ENCODE measurements at regions not wholly inside any gene's neighbourhood (a gene's known extent, or its start where the extent isn't known, plus 50 kb on each side); places are given as distances from the start of the nearest gene placed in this dataset.

DNA sequence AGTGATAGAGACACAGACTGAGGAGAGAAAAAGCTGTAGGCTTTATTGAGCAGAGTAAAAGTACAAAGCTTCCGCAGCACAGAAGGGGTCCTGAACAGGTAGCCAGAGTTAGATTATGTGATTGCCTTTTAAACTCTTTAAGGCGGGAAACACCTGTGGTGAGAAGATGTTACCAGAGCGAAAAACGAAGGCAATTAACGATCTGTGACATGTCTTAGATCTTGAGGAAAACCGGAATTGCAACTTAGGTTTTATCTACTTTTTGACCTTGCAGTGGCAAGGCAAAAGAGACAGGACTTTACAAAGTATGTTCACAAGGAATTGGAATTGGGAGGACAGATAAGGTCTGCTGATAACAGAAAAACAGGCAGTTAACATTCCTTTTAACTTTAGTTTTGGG is 493.6 kb upstream of the FAT3 start:
- Histone ChIP-seq H3K36me3 (no peaks in the 10 kb centered on the region), H3K9me3 (no peaks in the 10 kb centered on the region), H3K27me3 (no peaks in the 10 kb centered on the region), H3K4me3 (no peak overlapping the region), H3K4me1 (no peaks in the 10 kb centered on the region), H3K27ac (no peak overlapping the region)
- no peak for DNase-seq
- TF ChIP-seq, protein P1, sequence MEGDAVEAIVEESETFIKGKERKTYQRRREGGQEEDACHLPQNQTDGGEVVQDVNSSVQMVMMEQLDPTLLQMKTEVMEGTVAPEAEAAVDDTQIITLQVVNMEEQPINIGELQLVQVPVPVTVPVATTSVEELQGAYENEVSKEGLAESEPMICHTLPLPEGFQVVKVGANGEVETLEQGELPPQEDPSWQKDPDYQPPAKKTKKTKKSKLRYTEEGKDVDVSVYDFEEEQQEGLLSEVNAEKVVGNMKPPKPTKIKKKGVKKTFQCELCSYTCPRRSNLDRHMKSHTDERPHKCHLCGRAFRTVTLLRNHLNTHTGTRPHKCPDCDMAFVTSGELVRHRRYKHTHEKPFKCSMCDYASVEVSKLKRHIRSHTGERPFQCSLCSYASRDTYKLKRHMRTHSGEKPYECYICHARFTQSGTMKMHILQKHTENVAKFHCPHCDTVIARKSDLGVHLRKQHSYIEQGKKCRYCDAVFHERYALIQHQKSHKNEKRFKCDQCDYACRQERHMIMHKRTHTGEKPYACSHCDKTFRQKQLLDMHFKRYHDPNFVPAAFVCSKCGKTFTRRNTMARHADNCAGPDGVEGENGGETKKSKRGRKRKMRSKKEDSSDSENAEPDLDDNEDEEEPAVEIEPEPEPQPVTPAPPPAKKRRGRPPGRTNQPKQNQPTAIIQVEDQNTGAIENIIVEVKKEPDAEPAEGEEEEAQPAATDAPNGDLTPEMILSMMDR (IDR thresholded peaks at IDR 0.05): no peak
- TF ChIP-seq POLR2A (IDR thresholded peaks at IDR 0.05): no peak
- intact Hi-C loops (cut with DNase I; ENCODE audit: low total_unique reads): no loop called here

DNA sequence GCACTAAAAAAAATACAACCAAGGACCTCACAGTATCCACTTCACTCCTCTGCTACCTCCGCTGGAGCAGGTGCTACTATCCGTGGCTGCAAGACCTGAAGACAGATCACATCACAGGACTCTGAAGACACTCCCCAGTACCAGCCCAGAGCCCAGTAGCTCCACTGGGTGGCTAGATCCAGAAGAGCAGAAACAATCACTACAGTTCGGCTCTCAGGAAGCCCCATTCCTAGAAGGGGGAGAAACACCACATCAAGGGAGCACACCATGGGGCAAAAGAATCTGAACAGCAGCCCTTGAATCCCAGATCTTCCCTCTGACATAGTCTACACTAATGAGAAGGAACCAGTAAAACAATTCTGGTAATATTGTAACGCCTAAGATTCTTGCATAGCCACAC is 494.0 kb upstream of the FAT3 start:
- no peaks in the 10 kb centered on the region for H3K4me1 ChIP-seq
- TF ChIP-seq POLR2A (IDR thresholded peaks at IDR 0.05): no peak
- TF ChIP-seq, protein P1 (IDR thresholded peaks at IDR 0.05): no peak
- no peaks in the 10 kb centered on the region for H3K9me3 ChIP-seq
- no peak overlapping the region for H3K27ac ChIP-seq
- no peak for DNase-seq
- H3K4me3 ChIP-seq: no peak overlapping the region
- H3K27me3 ChIP-seq: no peaks in the 10 kb centered on the region
- intact Hi-C loops (cut with DNase I; ENCODE audit: low total_unique reads): no loop called here
- no peaks in the 10 kb centered on the region for H3K36me3 ChIP-seq

DNA sequence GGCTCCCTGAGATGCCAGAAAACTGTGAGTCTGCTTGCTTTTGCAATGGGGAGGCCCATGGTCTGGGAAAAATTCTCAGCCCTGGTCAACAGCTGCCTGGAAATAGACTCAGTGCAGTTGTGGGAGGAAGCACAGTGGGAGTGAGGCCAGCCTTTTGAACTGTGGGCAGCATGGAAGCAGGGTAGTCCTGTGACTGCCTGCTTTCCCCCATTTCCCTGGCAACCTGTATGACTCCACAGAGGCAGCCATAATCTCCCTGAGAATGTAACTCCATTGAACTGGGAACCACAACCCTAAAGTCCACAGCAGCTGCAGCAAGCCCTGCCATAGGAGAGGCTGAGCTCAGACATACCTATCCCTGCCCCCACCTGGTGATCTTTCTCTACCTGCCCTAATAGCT is 494.6 kb upstream of the FAT3 start:
- Histone ChIP-seq H3K4me3 (no peak overlapping the region), H3K27ac (no peak overlapping the region), H3K9me3 (no peaks in the 10 kb centered on the region), H3K4me1 (no peaks in the 10 kb centered on the region), H3K36me3 (no peaks in the 10 kb centered on the region), H3K27me3 (no peaks in the 10 kb centered on the region)
- intact Hi-C loops (cut with DNase I; ENCODE audit: low total_unique reads): no loop called here
- no peak for DNase-seq
- TF ChIP-seq POLR2A (IDR thresholded peaks at IDR 0.05): no peak

DNA sequence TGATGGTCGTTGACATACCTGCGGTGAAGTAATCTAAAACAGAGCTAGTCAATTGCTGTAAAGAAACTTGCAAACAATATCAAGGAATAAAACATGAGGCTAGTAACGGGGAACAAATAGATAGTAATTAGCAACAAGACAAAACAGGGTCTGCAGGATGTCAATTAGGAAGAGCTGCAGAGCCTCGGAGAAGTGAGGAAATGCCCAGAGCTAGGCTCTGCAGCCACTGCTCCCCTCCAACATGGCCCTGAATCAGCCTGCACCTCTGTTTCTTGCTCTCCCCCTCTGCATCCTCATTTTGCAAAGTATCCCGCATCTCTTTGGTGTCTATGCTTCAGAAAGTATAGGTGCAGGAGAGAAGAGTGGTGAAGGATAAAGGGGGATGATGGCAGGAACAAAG is 507.4 kb upstream of the FAT3 start:
- DNase-seq: no peak
- intact Hi-C loops (cut with DNase I; ENCODE audit: low total_unique reads): no loop called here
- H3K9me3 ChIP-seq: no peaks in the 10 kb centered on the region

DNA sequence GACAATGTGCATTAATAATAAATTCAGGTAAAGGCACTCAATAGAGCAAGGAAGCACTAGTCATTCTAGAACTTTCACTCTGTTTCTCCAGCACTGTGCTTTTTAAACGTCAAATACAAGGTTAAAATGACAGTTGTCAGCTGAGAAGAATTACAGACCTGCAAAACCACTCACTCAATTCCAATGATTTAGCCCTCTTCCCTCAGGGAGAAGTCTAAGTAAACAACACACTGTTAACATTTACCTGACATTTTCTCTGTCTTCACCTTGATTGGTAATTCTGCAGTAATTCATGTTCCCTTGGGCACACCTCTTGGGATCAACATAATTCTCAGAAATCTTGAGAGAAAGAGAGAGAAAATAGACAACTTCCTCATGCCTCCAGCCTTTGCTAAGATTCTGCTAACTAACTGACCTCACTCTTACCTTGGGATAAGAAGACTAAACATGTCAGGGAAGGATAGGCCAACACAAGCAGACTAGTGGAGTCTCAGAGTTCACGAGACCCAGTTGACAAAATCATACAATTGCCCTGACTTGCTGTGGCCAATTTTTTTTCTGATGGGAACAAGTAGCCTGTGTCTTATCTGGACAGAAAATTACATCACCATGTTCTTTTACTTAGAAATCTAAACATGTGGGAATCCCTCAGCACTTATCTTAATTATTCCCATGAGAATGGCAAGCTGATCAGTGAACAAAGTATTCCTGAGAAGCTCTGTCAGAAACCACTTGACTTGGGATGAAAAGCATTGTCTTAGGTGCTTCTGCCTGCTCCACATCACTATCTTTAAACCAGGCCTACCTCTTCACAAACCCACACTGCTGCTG is 516.8 kb upstream of the FAT3 start:
- H3K4me3 ChIP-seq: no peak overlapping the region
- TF ChIP-seq, protein P1 (IDR thresholded peaks at IDR 0.05): no peak
- TF ChIP-seq POLR2A (IDR thresholded peaks at IDR 0.05): no peak
- no peaks in the 10 kb centered on the region for H3K27me3 ChIP-seq
- no peaks in the 10 kb centered on the region for H3K4me1 ChIP-seq
- H3K27ac ChIP-seq: no peak overlapping the region
- DNase-seq: no peak
- no peaks in the 10 kb centered on the region for H3K36me3 ChIP-seq
- H3K9me3 ChIP-seq: no peaks in the 10 kb centered on the region
- intact Hi-C loops (cut with DNase I; ENCODE audit: low total_unique reads): no loop called here

More for the DNA sequence above, 507.4 kb upstream of the FAT3 start:
- H3K4me1 ChIP-seq: no peaks in the 10 kb centered on the region
- H3K4me3 ChIP-seq: no peak overlapping the region
- no peaks in the 10 kb centered on the region for H3K36me3 ChIP-seq
- TF ChIP-seq POLR2A (IDR thresholded peaks at IDR 0.05): no peak
- TF ChIP-seq, protein P1 (IDR thresholded peaks at IDR 0.05): no peak
- H3K27ac ChIP-seq: no peak overlapping the region
- H3K27me3 ChIP-seq: no peaks in the 10 kb centered on the region
